Esophagus squamous epithelium (tissue), 5 donors: ENCODE measurements at regions not wholly inside any gene's neighbourhood (a gene's known extent, or its start where the extent isn't known, plus 50 kb on each side); places are given as distances from the start of the nearest gene placed in this dataset.

Source experiments
- DNase-seq: peaks from one replicate; lab custom pipeline; 2025; lab: John Stamatoyannopoulos, UW
- H3K27ac ChIP-seq, 4 donors: fragments of 200-600 bp; sonication (generic); one replicate each; pipeline ENCODE4 v1.5.1; 2016 to 2019; ENCODE audit warnings: mild to moderate bottlenecking in 1 of 4
- H3K27me3 ChIP-seq, 4 donors: fragments of 200-600 bp; sonication (generic); 1 replicate in 3 of 4; 2 replicates in 1 of 4; pipeline versions ENCODE4 v1.5.1 to v1.6.0; 2017 to 2021; ENCODE audit warnings: antibody characterized with exemption in 1 of 4
- H3K36me3 ChIP-seq, 3 donors: fragments of 200-600 bp; sonication (generic); one replicate each; pipeline ENCODE4 v1.5.1; 2016 to 2019
- H3K4me1 ChIP-seq, 3 donors: fragments of 200-600 bp; sonication (generic); one replicate each; pipeline ENCODE4 v1.5.1; 2017 to 2019
- H3K4me3 ChIP-seq, 4 donors: fragments of 200-600 bp; sonication (generic); 1 replicate in 3 of 4; 2 replicates in 1 of 4; pipeline ENCODE4 v1.5.1; 2016 to 2019; ENCODE audit warnings: mild to moderate bottlenecking in 2 of 4, moderate library complexity in 1 of 4
- H3K9me3 ChIP-seq, 3 donors: fragments of 200-600 bp; sonication (generic); one replicate each; pipeline ENCODE4 v1.5.1; 2016 to 2019
- POLR2A ChIP-seq, 4 donors: fragments of 450-650 bp; IDR thresholded peaks; one replicate each; pipeline ENCODE4 v1.6.1; 2017; ENCODE audit warnings: antibody characterized with exemption in 4 of 4, mild to moderate bottlenecking in 4 of 4, moderate library complexity in 3 of 4
- WGBS, 2 donors: methylation state at CpG; one replicate each; pipeline ENCODE4 v1.1.5; 2018; 5-methylcytosine and 5-hydroxymethylcytosine counted together
- intact Hi-C: fragments of 100-400 bp; cut with DNase I; formaldehyde crosslinking; loops from one replicate; pipeline ENCODE4 v1.15.0; 2022
- TF ChIP-seq, protein P1 (sequence below), 6 experiments: fragments of 450-650 bp in 4 of 6; fragments of 200-600 bp in 2 of 6; sonication (generic) in 2 of 6; IDR thresholded peaks; one replicate each; pipeline ENCODE4 v1.5.1; 2016 to 2019; ENCODE audit warnings: antibody characterized with exemption in 6 of 6, mild to moderate bottlenecking in 4 of 6, moderate library complexity in 4 of 6
- donor health status: DM: yes; HTN: yes; CAD: no.

- intact Hi-C loops = no loop called here
- 11 to 15% methylated on average over 14 to 17 of the region's 17 CpGs for WGBS, 2 donors
- peaks cover 0 to 100% (median 17%) of the 10 kb centered on the region in 4 donors for H3K27me3 ChIP-seq
Observed at GRCh38 chr6:28737750-28738395, 185.9 kb downstream of the TRIM27 start.

DNA sequence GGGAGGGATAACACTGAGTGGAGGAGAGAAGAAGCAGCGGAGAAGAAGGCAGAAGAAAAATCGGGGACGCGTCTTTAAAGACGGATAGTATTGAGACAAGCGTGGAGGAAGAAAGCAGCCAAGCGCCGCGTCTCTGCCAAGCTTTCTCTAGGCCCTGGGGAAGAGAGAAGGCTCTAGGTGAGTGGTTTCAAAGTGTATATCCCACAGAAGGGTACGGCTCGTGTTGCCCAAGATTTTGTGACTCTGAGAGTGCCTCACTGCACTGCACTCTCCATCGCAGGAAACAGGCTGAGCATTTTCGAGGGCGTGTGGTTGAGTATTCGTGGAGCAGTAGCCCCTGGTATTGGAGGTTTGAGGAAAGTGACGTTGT is 185.4 kb downstream of the TRIM27 start:
- Histone ChIP-seq H3K36me3 (no peaks in the 10 kb centered on the region), H3K27ac (no peak overlapping the region), H3K27me3 (peaks cover 0 to 100% (median 17%) of the 10 kb centered on the region in 4 donors), H3K9me3 (peaks cover 0 to 39% (median 14%) of the 10 kb centered on the region in 3 donors), H3K4me1 (no peaks in the 10 kb centered on the region), H3K4me3 (no peak overlapping the region)
- DNase-seq = no peak
- TF ChIP-seq POLR2A (IDR thresholded peaks at IDR 0.05) = no peak
- TF ChIP-seq, protein P1, sequence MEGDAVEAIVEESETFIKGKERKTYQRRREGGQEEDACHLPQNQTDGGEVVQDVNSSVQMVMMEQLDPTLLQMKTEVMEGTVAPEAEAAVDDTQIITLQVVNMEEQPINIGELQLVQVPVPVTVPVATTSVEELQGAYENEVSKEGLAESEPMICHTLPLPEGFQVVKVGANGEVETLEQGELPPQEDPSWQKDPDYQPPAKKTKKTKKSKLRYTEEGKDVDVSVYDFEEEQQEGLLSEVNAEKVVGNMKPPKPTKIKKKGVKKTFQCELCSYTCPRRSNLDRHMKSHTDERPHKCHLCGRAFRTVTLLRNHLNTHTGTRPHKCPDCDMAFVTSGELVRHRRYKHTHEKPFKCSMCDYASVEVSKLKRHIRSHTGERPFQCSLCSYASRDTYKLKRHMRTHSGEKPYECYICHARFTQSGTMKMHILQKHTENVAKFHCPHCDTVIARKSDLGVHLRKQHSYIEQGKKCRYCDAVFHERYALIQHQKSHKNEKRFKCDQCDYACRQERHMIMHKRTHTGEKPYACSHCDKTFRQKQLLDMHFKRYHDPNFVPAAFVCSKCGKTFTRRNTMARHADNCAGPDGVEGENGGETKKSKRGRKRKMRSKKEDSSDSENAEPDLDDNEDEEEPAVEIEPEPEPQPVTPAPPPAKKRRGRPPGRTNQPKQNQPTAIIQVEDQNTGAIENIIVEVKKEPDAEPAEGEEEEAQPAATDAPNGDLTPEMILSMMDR (IDR thresholded peaks at IDR 0.05) = no peak
- intact Hi-C loops = no loop called here
- WGBS, 2 donors = 9 to 15% methylated on average over 16 of the region's 16 CpGs

More at GRCh38 chr6:28737750-28738395, 185.9 kb downstream of the TRIM27 start:
- Histone ChIP-seq H3K9me3 (peaks cover 0 to 40% (median 14%) of the 10 kb centered on the region in 3 donors), H3K4me1 (no peaks in the 10 kb centered on the region), H3K27ac (no peak overlapping the region), H3K36me3 (no peaks in the 10 kb centered on the region), H3K4me3 (no peak overlapping the region)
- TF ChIP-seq POLR2A (IDR thresholded peaks at IDR 0.05) = no peak
- TF ChIP-seq, protein P1 (IDR thresholded peaks at IDR 0.05) = no peak
- no peak for DNase-seq

GRCh38 chr6:28741363-28741762 is 182.4 kb downstream of the TRIM27 start:
- no peak for DNase-seq
- Histone ChIP-seq H3K36me3 (no peaks in the 10 kb centered on the region), H3K27me3 (peaks cover 0 to 100% (median 5%) of the 10 kb centered on the region in 4 donors), H3K9me3 (peaks cover 0 to 27% (median 6%) of the 10 kb centered on the region in 3 donors), H3K4me1 (no peaks in the 10 kb centered on the region), H3K4me3 (no peak overlapping the region), H3K27ac (no peak overlapping the region)
- 56 to 57% methylated on average over 3 of the region's 3 CpGs for WGBS, 2 donors
- TF ChIP-seq, protein P1 (IDR thresholded peaks at IDR 0.05) = no peak
- no peak for TF ChIP-seq POLR2A (IDR thresholded peaks at IDR 0.05)
- intact Hi-C loops = no loop called here

- H3K36me3 ChIP-seq = no peaks in the 10 kb centered on the region
- H3K27me3 ChIP-seq = peaks cover 0 to 100% (median 2%) of the 10 kb centered on the region in 4 donors
- DNase-seq = no peak
- 4 to 13% methylated on average over 19 of the region's 19 CpGs for WGBS, 2 donors
- peaks cover 0 to 16% (median 0%) of the 10 kb centered on the region in 3 donors for H3K9me3 ChIP-seq
- TF ChIP-seq, protein P1 (IDR thresholded peaks at IDR 0.05) = no peak
- TF ChIP-seq POLR2A (IDR thresholded peaks at IDR 0.05) = no peak
- no peak overlapping the region for H3K27ac ChIP-seq
- intact Hi-C loops = no loop called here
- H3K4me1 ChIP-seq = no peaks in the 10 kb centered on the region
- no peak overlapping the region for H3K4me3 ChIP-seq
Observed at GRCh38 chr6:28742668-28743270, 181.0 kb downstream of the TRIM27 start.

- TF ChIP-seq, protein P1 (IDR thresholded peaks at IDR 0.05) = no peak
- no peak for TF ChIP-seq POLR2A (IDR thresholded peaks at IDR 0.05)
- H3K9me3 ChIP-seq = peaks cover 0 to 13% (median 0%) of the 10 kb centered on the region in 3 donors
- DNase-seq = no peak
- intact Hi-C loops = no loop called here
- no peak overlapping the region for H3K27ac ChIP-seq
- 8 to 28% methylated on average over 10 of the region's 10 CpGs for WGBS, 2 donors
- no peaks in the 10 kb centered on the region for H3K4me1 ChIP-seq
- H3K36me3 ChIP-seq = no peaks in the 10 kb centered on the region
- H3K4me3 ChIP-seq = no peak overlapping the region
- peaks cover 0 to 100% (median 0%) of the 10 kb centered on the region in 4 donors for H3K27me3 ChIP-seq
Observed at GRCh38 chr6:28743271-28743789, 180.5 kb downstream of the TRIM27 start.
